ENCODE measurements at regions not wholly inside any gene's neighbourhood (a gene's known extent, or its start where the extent isn't known, plus 50 kb on each side); places are given as distances from the start of the nearest gene placed in this dataset.

DNA sequence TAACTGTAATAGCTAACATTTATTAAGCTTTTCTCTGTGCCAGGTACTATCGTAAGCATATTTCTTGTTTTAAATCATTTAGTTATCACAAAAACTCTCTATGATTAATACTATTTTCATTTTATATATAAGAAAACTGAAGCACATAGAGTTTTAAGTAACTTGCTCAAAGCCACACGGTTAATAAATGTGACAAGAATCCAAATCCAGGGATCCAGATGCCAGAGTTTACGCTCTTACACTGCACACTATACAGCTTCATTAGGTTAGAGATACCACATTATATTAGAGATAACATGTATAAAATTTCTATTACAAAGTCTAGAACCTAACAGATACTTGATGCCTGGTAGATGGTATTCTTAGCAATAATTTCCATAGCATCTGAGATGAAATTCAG lies 265.2 kb downstream of the SHOX2 start:
- 73 to 91% methylated on average over 3 of the region's 3 CpGs for WGBS, 2 donors
- no peaks in the 10 kb centered on the region for H3K9me3 ChIP-seq
- TF ChIP-seq, protein P1, sequence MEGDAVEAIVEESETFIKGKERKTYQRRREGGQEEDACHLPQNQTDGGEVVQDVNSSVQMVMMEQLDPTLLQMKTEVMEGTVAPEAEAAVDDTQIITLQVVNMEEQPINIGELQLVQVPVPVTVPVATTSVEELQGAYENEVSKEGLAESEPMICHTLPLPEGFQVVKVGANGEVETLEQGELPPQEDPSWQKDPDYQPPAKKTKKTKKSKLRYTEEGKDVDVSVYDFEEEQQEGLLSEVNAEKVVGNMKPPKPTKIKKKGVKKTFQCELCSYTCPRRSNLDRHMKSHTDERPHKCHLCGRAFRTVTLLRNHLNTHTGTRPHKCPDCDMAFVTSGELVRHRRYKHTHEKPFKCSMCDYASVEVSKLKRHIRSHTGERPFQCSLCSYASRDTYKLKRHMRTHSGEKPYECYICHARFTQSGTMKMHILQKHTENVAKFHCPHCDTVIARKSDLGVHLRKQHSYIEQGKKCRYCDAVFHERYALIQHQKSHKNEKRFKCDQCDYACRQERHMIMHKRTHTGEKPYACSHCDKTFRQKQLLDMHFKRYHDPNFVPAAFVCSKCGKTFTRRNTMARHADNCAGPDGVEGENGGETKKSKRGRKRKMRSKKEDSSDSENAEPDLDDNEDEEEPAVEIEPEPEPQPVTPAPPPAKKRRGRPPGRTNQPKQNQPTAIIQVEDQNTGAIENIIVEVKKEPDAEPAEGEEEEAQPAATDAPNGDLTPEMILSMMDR (IDR thresholded peaks at IDR 0.05), result no peak
- no peak for TF ChIP-seq POLR2A (IDR thresholded peaks at IDR 0.05)
- no peak for TF ChIP-seq EP300 (IDR thresholded peaks at IDR 0.05)
- TF ChIP-seq POLR2AphosphoS5 (IDR thresholded peaks at IDR 0.05), result no peak

DNA sequence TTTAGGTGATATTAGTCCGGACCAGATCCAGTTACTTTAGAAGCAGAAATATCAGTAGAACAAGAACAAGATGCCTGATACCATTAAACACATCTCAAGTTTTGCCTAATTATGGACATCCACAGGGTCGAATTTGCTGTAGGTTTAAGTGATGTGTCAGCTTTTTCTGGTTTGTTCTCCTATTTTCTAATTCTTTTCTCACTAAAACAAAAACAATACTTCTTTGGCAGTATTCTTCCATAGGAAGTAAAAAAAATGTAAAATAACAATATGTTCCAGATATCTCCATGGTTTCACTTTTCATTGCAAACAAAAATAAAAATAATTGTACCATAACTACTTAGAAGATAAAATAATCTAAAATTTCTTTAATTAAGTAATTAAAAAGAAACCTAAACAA lies 265.7 kb downstream of the SHOX2 start:
- Histone ChIP-seq H3K4me1 (no peaks in the 10 kb centered on the region), H3K27ac (no peak overlapping the region), H3K36me3 (no peaks in the 10 kb centered on the region), H3K27me3 (no peaks in the 10 kb centered on the region), H3K9me3 (no peaks in the 10 kb centered on the region), H3K4me3 (no peak overlapping the region)
- no peak for ATAC-seq (ENCODE audit: low FRiP score in 2 of 2)
- 78 to 81% methylated on average over 2 of the region's 2 CpGs for WGBS, 2 donors
- DNase-seq, result no peak
- TF ChIP-seq, protein P1 (IDR thresholded peaks at IDR 0.05), result no peak
- TF ChIP-seq EP300 (IDR thresholded peaks at IDR 0.05), result no peak

More for the DNA sequence above, 265.2 kb downstream of the SHOX2 start:
- DNase-seq (no peak), ATAC-seq (ENCODE audit: low FRiP score in 2 of 2) (no peak)
- Histone ChIP-seq H3K27ac (no peak overlapping the region), H3K36me3 (no peaks in the 10 kb centered on the region), H3K4me1 (no peaks in the 10 kb centered on the region), H3K27me3 (no peaks in the 10 kb centered on the region), H3K4me3 (no peak overlapping the region)

DNA sequence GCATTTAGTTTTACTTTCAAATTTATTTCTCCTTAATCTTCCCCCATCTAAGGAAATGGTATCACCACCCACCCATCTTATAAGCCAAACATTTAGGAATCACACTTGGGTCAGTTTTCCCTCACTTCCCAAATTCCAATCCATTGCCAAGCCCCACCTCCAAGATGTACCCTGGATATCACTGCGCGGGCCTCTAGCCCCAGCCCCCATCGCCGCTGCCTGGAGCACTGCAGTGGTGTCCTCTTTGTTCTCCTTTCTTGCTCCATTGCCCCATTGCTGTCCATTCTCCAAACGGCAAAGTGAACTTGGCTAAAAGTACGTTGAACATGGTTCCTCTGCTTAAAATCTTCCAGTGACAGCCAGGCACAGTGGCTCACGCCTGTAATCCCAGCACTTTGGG lies 267.8 kb downstream of the SHOX2 start:
- no peaks in the 10 kb centered on the region for H3K9me3 ChIP-seq
- 76 to 82% methylated on average over 7 of the region's 7 CpGs for WGBS, 2 donors
- H3K36me3 ChIP-seq, result no peaks in the 10 kb centered on the region
- ATAC-seq (ENCODE audit: low FRiP score in 2 of 2), result no peak
- no peak overlapping the region for H3K4me3 ChIP-seq
- H3K27ac ChIP-seq, result no peak overlapping the region
- no peaks in the 10 kb centered on the region for H3K27me3 ChIP-seq
- TF ChIP-seq POLR2AphosphoS5 (IDR thresholded peaks at IDR 0.05) (no peak), POLR2A (IDR thresholded peaks at IDR 0.05) (no peak)
- TF ChIP-seq, protein P1 (IDR thresholded peaks at IDR 0.05), result no peak
- no peaks in the 10 kb centered on the region for H3K4me1 ChIP-seq
- peak in 1 of 2 donors; percentile 19 for DNase-seq

DNA sequence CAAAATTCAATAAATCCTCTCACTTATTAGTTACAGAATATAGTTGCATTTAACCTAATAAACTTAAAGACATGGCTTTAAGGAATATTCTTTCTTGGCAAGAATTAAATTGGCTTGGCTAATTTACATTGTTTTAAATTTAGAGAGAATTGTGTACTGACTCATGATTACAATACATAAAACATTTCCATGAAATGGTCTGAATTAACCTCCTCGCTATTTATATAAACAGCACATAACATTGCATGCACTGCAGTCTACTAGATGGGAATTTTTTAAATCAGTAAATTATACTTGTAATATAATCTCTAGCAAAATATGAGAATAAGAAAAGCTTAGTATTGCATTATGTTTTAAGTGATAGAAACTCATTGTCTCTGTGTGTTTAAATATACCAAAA lies 268.9 kb downstream of the SHOX2 start:
- WGBS, 2 donors, result 70 to 71% methylated on average over 1 of the region's 1 CpG
- Histone ChIP-seq H3K27me3 (no peaks in the 10 kb centered on the region), H3K9me3 (no peaks in the 10 kb centered on the region), H3K4me1 (no peaks in the 10 kb centered on the region), H3K36me3 (no peaks in the 10 kb centered on the region), H3K27ac (no peak overlapping the region), H3K4me3 (no peak overlapping the region)
- TF ChIP-seq EP300 (IDR thresholded peaks at IDR 0.05) (no peak), POLR2A (IDR thresholded peaks at IDR 0.05) (no peak), POLR2AphosphoS5 (IDR thresholded peaks at IDR 0.05) (no peak)
- TF ChIP-seq, protein P1 (IDR thresholded peaks at IDR 0.05), result no peak
- DNase-seq, result no peak
- no peak for ATAC-seq (ENCODE audit: low FRiP score in 2 of 2)

DNA sequence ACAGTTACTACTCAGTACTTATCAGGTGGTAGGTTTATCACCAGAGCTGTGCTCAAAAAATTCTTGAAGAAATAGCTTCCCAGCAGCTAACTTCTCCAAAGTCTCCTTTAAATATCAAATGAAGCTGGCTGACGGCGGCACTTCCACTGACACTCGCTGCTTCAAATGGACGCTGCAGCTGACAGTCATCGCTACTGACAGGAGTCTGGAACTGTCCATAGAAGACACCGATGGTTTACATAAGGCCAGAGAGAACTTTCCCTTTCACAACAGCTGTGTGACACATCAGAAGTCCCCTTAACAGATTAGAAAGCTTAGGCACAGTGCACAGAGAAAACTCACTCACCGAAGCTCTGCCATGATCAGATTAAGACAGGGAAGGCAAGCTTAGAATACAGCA lies 270.2 kb downstream of the SHOX2 start:
- ATAC-seq (ENCODE audit: low FRiP score in 2 of 2) (no peak), DNase-seq (no peak)
- WGBS, 2 donors, result 57 to 64% methylated on average over 7 of the region's 7 CpGs
- H3K36me3 ChIP-seq, result no peaks in the 10 kb centered on the region
- H3K9me3 ChIP-seq, result no peaks in the 10 kb centered on the region
- H3K4me3 ChIP-seq, result no peak overlapping the region
- no peak overlapping the region for H3K27ac ChIP-seq
- H3K27me3 ChIP-seq, result no peaks in the 10 kb centered on the region
- H3K4me1 ChIP-seq, result no peaks in the 10 kb centered on the region
- no peak for TF ChIP-seq POLR2A (IDR thresholded peaks at IDR 0.05)
- TF ChIP-seq EP300 (IDR thresholded peaks at IDR 0.05), result no peak
- TF ChIP-seq, protein P1 (IDR thresholded peaks at IDR 0.05), result no peak
- TF ChIP-seq POLR2AphosphoS5 (IDR thresholded peaks at IDR 0.05), result no peak

Data from upper lobe of left lung (tissue), 6 donors.